ENCODE measurements at regions not wholly inside any gene's neighbourhood (a gene's known extent, or its start where the extent isn't known, plus 50 kb on each side); places are given as distances from the start of the nearest gene placed in this dataset.

- in situ Hi-C loops (cut with MboI; ENCODE audit: low sequenced_read_pairs), result no loop called here
These were observed 722.2 kb upstream of the SEMA6A start for GRCh38 chr5:117296872-117297271.

GRCh38 chr5:117295941-117296340 is 721.3 kb upstream of the SEMA6A start:
- in situ Hi-C loops (cut with MboI; ENCODE audit: low sequenced_read_pairs), result no loop called here

GRCh38 chr5:117286813-117287212 is 712.2 kb upstream of the SEMA6A start:
- in situ Hi-C loops (cut with MboI; ENCODE audit: low sequenced_read_pairs), result no loop called here

GRCh38 chr5:117271656-117272055 is 697.0 kb upstream of the SEMA6A start:
- in situ Hi-C loops (cut with MboI; ENCODE audit: low sequenced_read_pairs), result no loop called here

GRCh38 chr5:117266280-117266679 is 691.7 kb upstream of the SEMA6A start:
- in situ Hi-C loops (cut with MboI; ENCODE audit: low sequenced_read_pairs), result no loop called here

- in situ Hi-C loops (cut with MboI; ENCODE audit: low sequenced_read_pairs), result no loop called here
These were observed 688.6 kb upstream of the SEMA6A start for GRCh38 chr5:117263231-117263630.

GRCh38 chr5:117262572-117263131 is 688.0 kb upstream of the SEMA6A start:
- in situ Hi-C loops (cut with MboI; ENCODE audit: low sequenced_read_pairs), result no loop called here

- in situ Hi-C loops (cut with MboI; ENCODE audit: low sequenced_read_pairs), result no loop called here
These were observed 687.4 kb upstream of the SEMA6A start for GRCh38 chr5:117261948-117262571.

- in situ Hi-C loops (cut with MboI; ENCODE audit: low sequenced_read_pairs), result no loop called here
These were observed 680.8 kb upstream of the SEMA6A start for GRCh38 chr5:117255211-117256027.

GRCh38 chr5:117252566-117252965 is 677.9 kb upstream of the SEMA6A start:
- in situ Hi-C loops (cut with MboI; ENCODE audit: low sequenced_read_pairs), result no loop called here

- in situ Hi-C loops (cut with MboI; ENCODE audit: low sequenced_read_pairs), result no loop called here
These were observed 674.6 kb upstream of the SEMA6A start for GRCh38 chr5:117249086-117249815.

GRCh38 chr5:117246424-117246823 is 671.8 kb upstream of the SEMA6A start:
- in situ Hi-C loops (cut with MboI; ENCODE audit: low sequenced_read_pairs), result no loop called here

GRCh38 chr5:117245130-117245529 is 670.5 kb upstream of the SEMA6A start:
- in situ Hi-C loops (cut with MboI; ENCODE audit: low sequenced_read_pairs), result no loop called here

GRCh38 chr5:117242028-117242427 is 667.4 kb upstream of the SEMA6A start:
- in situ Hi-C loops (cut with MboI; ENCODE audit: low sequenced_read_pairs), result no loop called here

- in situ Hi-C loops (cut with MboI; ENCODE audit: low sequenced_read_pairs), result no loop called here
These were observed 662.3 kb upstream of the SEMA6A start for GRCh38 chr5:117236941-117237340.

GRCh38 chr5:117235786-117236185 is 661.2 kb upstream of the SEMA6A start:
- in situ Hi-C loops (cut with MboI; ENCODE audit: low sequenced_read_pairs), result no loop called here

GRCh38 chr5:117230375-117230774 is 655.8 kb upstream of the SEMA6A start:
- in situ Hi-C loops (cut with MboI; ENCODE audit: low sequenced_read_pairs), result no loop called here

GRCh38 chr5:117220730-117221129 is 646.1 kb upstream of the SEMA6A start:
- in situ Hi-C loops (cut with MboI; ENCODE audit: low sequenced_read_pairs), result no loop called here

GRCh38 chr5:117218789-117219188 is 644.2 kb upstream of the SEMA6A start:
- in situ Hi-C loops (cut with MboI; ENCODE audit: low sequenced_read_pairs), result no loop called here

- in situ Hi-C loops (cut with MboI; ENCODE audit: low sequenced_read_pairs), result no loop called here
These were observed 638.2 kb upstream of the SEMA6A start for GRCh38 chr5:117212866-117213265.

GRCh38 chr5:117210796-117211195 is 636.2 kb upstream of the SEMA6A start:
- in situ Hi-C loops (cut with MboI; ENCODE audit: low sequenced_read_pairs), result no loop called here

Data from HL-60/S4 (cell line).